Cerebellar cortex (tissue), 1 donor: ENCODE measurements at regions not wholly inside any gene's neighbourhood (a gene's known extent, or its start where the extent isn't known, plus 50 kb on each side); places are given as distances from the start of the nearest gene placed in this dataset.
"Not testable (repeated sequence)": the region's sequence is repeated elsewhere in the genome, so short reads cannot be mapped to it uniquely, and the experiment has no call there.

ENCODE experiments used
- DNase-seq: peaks from one replicate; pipeline ENCODE4 v3.0.0-alpha.2; 2015; ENCODE audit warnings: low spot score

DNA sequence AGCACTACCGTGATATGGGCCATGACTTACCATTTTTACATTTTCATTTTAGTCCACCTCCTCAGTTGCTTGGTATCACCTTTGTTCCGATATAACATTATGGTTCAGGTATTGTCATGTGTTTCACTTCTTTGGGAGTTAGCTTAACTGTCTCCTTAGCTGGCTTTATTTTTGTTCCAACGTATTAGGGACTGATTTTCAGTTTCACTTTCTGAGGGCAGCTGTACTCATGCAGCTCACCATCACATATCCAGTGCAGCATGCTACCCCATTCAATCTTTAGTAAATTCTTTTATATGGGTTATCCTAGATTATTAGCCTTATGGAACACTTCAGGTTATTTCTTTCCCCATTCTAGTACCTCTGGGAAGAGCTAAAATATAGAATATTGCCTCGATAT lies 362.2 kb upstream of the IRAK1BP1 start:
- no peak for DNase-seq

DNA sequence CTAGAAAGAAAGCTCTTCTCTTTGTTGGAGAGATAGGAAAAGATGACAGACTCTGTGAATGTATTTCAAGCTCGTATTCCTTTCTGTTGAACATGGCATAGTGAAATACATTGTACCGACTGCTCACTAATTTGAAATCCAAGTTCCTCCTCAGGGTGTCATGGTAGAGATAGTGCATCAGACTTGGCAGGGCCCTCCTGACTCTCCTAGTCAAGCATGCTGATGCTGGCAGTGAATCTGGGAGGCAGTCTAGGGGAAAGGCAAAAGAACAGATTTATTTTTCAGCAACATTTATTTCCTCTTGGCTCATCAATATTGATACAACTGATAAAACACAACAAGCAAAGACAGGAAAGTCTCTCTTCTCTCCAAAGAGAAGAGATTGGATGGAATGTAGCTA lies 356.3 kb upstream of the IRAK1BP1 start:
- DNase-seq: no peak

DNA sequence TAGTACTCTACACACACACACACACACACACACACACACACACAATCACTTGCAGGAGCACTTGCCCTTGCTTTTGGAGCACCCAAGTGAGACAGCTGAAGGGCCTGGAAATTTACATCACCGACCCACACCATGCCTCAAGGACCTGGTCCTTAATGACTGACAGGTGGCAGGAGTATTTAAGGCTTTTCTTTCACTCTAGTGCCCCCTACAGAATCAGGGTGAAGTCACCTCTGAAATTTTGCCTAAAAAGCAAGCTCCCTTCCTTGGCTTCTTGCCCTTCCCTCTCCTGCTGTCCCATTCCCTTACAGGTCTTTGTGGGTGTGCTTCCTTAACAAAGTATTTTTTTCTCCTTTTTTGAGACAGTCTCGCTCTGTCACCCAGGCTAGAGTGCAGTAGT lies 353.5 kb upstream of the IRAK1BP1 start:
- peak; percentile 8 for DNase-seq

DNA sequence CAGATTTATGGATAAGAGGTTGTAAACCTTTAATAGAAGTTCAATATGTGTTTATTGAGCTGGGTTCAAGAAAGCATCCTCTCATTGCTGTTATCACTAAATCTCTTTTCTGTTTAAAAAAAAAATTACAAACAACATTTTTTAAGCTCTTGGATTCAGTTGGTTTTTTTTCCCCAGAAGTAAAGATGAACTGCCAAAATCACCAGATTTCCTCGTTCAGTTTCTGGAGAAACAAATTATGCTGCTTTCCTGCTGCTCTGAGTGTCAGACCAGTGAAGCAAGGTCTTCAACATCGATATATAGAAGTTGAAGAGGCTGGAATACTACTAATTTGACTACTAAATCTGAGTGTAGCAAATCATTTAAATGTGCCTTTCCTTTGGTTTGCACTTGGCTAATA lies 352.1 kb upstream of the IRAK1BP1 start:
- no peak for DNase-seq

DNA sequence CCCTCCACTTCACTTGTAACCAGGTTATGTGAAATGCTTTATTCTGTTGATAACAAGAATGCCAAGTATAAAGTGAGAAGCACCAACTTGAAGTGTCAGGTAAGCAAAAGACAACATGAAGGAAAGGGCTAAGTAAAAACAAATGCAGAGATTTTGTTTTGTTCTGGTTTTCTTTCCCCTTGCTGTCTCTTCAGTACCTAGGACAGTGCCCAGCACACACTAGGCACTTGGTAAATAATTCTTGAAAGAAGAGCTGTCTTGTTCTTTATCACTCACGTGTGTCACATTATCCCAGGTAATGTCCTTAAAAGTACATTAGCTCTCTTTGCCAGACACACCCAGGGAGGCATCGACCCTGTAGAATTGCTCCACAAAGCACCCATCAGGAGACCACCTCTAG lies 350.0 kb upstream of the IRAK1BP1 start:
- no peak for DNase-seq

DNA sequence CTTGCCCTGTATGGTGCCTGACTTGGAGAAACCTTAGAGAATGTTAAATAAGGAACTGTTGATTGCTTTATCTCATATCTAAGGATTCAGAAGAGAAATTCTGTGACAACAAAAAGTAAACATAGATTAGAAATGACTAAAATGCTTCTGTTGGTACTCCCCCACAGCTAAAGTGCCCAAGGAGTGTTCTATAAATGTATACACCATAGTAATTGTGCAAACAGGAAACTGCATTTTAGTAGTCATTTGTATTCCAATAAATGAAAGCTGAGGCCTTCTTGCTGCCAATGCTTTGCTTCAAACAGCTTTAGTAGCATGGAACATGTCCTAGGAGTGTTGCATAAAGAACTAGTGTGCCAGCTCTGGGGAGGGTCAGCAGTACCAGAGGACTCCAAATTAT lies 343.7 kb upstream of the IRAK1BP1 start:
- no peak for DNase-seq

DNA sequence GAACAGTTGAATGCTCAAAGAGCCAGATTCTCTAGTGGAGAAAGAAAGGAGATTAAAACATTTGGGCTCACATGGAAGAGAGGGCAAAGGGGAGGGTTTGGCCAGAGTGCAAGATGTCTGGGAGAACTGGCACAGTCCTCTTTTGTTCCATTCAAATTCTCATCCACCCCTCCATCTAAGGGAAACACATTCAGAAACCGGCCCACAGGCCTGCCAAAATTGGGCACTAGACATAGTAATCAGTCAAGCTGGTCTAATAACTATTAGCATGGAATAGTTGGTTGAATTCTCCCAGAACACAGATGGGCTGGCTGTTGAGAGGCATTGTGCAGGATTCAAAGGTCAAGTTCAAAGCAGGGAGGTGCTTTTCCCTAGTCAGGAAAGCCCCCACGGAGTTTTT lies 341.4 kb upstream of the IRAK1BP1 start:
- peak; percentile 15 for DNase-seq

DNA sequence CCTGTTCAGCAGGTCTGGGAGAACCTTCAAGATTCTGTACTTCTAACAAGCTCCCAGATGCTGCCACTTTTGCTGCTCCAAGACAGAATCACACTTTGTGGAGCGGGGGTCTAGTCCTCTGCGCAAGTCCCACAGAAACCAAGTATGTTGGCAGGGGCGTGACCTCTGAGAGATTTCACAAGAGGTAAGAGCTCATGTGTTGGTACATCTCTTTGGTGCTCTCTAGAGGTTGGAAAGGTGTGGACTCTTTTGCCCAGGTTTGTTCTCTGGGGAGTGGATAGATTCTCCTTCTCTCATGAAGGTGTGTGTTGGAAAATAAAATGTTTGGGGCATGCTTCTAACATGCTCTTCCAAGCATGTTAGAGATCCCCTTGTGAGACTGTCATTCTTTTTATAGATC lies 340.9 kb upstream of the IRAK1BP1 start:
- DNase-seq: no peak

DNA sequence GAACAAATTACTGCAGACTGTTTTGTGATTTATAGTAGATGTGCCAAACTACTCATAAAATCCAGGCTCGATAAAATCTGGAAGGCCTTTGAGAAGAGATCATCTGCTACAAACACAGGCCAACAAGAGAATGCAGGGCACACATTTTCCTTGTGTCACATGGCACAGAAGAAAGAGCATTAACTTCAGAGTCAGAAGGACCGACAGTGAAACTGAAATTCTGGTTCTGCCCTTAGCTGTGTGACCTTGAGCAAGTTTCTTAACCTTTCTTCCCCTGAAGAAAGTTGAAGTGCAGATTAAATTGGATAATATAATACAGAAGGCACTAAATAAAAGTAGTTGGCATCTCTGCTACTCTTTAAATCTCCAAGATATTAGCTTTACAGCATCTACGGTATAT lies 338.4 kb upstream of the IRAK1BP1 start:
- no peak for DNase-seq

DNA sequence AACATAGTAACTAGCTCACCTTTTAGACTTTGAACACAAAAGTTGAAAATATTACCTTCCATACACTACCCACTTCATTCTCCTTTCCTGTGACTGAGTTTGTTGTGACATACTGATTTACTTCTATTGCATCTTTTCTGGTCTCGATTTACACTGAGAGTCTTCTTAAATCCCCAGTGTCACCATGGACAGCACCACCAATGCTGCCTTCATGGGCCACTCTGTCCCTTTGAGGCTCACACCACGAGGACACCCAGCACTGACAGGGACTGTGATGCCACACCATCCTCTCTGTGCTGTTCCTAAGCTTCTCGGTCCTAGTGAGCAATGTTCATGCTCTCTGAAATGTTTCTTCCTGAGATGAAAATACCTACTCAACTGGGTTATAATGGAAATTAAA lies 337.1 kb upstream of the IRAK1BP1 start:
- no peak for DNase-seq

DNA sequence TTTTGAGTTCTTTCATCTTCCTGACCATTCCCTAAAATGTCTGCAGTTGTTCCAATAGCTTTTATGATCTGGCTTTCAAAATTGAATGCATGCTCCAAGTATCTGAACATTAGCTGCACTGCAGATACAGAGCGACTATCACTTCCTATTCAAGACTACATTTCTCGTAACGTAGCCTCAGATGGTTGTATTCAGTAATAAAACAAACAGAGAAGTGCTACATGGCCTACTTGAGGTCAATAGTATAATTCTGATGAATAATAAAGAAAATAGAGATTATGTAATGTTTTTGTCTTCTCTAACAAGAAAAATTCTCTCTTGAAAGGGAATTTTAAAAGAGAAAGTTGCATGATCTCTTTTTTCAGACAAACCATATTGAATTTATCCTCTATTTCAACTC lies 333.9 kb upstream of the IRAK1BP1 start:
- no peak for DNase-seq

DNA sequence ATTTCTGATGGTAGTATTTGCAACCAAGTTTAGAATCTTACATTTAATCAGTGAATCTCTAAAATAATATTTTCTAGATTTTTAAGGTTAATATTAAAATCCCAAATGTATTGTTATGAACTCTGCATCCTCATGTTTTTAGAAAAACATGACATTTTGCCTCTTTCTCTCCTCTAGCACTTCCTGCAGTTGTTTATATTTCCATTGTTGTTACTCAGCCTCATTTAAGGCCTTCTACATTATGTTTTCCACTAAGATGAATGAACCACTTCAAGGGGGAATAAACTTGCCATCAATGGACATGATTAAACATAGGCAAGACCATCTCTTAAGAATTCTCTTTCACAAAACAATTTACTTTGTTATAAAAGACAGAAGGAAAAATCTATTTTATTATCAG lies 333.5 kb upstream of the IRAK1BP1 start:
- no peak for DNase-seq

DNA sequence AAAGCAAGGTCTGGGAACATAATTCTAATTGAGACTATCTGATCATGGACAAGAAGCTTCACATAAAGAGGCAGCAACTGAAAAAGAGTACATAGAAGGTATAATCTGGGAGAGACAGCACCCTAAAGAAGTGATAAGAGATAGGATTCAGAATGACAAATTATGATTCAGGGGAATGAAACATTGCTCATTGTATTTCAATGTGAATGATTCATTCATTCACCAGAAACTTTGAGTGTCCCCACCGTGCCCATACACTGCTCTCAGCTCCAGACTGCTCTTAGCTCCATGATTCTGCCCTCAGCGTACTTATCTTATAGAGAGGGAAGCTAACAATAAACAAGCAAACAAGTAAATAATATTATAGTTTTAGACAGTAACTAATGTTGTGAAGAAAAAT lies 329.3 kb upstream of the IRAK1BP1 start:
- DNase-seq: no peak

DNA sequence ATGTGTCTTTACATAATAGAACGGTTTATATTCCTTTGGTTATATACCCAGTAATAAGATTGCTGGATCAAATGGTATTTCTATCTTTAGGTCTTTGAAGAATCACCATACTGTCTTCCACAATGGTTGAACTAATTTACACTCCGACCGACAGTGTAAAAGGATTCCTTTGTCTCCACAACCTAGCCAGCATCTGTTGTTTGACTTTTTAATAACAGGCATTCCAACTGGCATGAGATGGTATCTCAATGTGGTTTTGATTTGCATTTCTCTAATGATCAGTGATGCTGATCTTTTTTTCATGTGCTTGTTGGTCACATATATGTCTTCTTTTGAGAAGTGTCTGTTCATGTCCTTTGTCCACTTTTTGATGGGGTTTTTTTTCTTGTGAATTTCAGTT lies 319.7 kb upstream of the IRAK1BP1 start:
- not testable (repeated sequence) for DNase-seq

DNA sequence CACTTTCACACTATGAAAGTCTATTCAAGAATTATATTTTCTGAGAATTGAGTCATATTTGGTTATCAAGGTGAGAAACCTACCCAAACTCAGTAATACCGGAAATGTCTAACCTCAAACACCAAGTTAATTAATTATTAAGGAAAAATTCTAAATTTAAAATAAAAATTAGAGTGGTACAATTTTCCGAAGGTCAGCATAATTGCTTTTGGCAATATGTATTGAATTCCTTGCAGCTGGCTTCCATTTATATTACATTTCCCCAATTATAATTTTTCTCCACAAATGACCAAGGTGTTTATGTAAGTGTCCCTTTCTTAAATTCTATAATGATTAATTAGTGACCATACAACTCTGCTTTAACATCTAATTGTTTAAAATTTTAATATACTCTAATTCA lies 316.0 kb upstream of the IRAK1BP1 start:
- DNase-seq: no peak

DNA sequence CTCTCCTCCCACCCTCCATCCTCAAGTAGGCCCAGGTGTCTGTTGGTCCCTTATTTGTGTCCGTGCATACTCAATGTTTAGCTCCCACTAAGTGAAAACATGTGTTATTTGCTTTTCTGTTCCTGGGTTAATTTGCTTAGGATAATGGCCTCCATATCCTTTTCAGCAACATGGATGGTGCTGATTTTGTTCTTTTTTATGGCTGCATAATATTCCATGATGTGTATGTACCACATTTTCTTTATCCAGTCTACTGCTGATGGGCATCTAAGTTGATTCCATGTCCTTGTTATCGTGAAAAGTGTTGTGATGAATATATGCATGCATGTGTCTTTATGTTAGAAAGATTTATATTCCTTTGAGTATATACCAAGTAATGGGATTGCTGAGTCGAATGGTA lies 314.9 kb upstream of the IRAK1BP1 start:
- DNase-seq: no peak

DNA sequence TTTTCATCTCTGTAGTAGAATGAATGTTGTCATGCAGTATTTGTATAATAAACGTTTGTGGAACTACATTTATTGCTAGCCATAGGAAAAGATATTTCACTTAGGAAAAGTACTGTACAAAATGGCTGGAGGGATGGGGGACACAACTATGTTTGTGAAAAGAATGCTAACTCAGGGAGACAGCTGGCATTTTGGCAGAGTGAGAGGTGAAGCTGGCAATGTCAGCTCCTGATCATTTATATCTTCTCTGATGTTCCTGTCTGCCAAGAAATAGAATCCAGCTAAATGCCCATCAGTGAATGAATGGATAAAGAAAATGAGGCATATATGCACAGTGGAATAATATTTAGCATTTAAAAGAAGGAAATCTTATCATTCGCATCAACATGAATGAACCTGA lies 313.0 kb upstream of the IRAK1BP1 start:
- DNase-seq: no peak

DNA sequence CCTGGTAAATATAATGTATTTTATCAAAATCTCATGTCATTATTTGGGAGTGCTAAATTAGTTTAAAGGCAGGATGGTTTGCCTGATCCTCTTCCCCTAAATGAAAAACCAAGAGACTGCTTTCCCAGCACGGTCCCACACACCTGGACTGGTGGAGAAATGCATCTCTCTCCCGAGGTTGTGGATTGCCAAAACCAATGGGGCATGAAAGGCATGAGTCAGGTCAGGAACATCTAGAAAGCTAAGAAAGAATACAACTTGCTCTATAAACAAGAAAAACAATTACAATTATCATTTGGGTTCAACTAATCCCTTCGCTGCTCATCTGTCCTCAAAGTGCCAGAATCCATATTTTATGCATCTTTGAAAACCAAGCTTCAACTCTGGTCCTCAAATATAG lies 308.3 kb upstream of the IRAK1BP1 start:
- DNase-seq: no peak

DNA sequence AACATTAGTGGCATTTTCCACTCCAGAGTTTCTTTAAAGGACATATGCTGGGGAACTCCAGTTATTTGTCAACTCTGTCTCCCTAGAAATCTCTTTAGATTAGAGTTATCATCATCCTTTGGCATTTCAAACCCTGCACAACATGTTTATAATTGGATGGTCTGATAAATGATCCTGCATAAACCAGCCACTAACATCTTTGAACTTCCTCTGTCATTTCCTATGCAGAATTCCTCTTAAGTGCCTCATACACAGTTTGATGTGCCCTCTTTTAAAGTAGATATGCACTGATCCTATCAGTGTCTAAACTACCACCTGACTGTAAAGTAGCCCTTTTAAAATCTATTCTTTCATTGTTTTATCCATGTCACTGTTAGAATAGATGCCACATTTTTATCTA lies 306.3 kb upstream of the IRAK1BP1 start:
- DNase-seq: no peak

DNA sequence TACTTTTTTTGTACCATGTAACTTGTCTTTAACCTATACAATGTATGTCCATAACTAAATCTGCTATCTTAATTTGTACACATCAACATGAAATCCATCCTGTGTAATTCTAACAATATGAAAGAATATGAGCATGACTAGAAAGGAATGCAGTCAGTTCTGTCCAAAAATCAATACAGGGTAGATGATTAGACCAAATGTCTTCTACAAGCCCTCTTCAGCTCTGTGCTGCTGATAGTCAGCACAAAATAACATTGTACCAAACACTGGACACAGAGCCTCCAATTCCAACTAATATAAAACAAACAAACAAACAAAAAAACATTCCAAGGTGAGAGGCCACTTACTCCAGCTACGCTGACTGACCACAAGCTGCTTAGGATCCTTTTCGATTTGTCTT lies 301.4 kb upstream of the IRAK1BP1 start:
- DNase-seq: no peak

DNA sequence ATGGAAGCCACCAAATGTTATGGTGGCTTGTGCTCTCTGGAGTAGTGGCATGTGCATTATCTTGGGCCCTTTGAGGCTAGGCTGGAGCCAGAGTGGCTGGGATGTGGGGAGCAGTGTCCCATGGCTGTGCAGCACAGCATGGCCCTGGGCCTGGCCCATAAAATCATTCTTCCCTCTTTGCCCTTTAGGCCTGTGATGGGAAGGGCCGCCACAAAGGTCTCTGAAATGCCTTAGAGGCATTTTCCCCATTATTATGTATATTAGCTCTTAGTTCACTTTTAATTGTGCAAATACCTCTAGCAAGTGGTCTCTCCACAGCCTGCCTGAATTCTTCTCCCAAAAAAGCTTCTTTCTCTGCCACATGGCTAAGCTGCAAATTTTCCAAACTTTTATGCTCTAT lies 297.3 kb upstream of the IRAK1BP1 start:
- DNase-seq: no peak

DNA sequence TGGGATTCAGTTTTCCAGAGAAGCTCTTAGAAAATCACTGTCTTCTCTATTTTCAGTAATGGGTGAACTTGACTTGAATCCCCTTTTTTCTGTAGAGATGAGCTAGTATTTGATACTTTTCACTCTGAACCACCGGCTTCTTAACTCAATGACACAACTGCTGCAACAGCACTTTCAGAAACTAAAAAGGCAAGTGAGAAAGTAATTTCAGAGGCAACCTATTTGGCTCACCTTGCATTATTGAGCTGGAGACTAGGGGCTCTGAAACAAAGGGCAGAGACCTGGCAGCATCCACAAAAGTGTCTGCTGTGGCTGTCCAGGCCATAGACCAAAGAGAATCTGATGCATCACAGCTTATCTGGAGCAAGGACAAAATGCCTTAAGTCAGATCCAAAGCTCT lies 289.8 kb upstream of the IRAK1BP1 start:
- no peak for DNase-seq

DNA sequence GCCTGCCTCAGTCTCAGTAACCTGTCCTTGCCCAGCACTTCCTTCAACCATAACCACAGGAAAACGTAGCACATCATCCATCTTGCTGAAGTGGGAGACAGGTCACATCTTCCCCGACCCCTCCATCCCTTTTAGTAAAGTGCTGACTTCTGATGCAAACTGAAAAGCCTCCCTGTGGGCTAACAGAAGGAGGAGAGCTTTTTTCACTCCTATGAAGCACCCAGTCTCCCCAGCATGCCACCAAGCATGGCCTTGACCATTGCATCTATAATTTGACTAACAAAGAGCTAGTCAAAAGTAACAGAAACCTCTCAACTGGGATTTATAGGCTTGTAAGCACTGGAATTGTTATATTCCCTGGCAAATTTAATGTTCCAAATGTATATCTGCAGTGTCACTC lies 288.9 kb upstream of the IRAK1BP1 start:
- no peak for DNase-seq

DNA sequence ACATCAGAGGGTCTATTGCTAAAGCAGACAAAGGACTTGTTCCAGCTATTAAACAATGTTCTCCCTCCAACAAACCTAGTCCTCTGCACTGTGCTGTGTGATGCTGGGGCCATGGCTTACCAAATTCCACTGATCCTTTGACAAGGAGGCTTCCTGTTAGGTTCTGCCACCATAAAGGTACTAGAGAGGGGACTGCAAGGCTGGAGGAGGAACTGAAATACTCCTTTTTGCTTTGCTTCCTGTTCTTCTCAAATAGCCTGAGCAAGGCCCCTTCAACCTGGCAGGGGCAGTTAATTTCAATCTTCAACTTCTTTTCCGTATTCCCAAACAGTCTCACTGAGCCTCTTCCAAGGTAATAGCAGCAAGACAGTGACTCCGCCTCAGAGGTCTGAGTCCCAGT lies 286.4 kb upstream of the IRAK1BP1 start:
- no peak for DNase-seq

DNA sequence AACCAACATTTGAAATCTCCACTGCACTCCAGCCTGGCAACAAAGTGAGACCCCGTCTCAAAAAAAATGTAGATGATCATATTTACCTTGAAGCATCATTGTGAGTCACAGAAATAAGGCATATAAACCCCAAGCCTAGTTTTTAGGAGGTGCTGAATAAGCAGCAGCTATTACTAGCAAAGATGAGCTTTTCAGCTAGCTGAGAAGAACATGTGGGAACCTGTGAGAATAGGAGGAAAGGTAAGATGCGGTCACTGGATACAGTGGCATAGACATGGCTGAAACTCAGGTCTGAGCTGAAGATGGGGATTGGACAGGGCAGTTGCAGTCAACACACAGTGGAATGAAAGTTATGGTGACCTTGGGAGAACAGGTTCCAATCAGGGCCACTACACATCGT lies 284.3 kb upstream of the IRAK1BP1 start:
- no peak for DNase-seq
